CD4-positive, alpha-beta T cell (primary cell): ENCODE measurements at regions not wholly inside any gene's neighbourhood (a gene's known extent, or its start where the extent isn't known, plus 50 kb on each side); places are given as distances from the start of the nearest gene placed in this dataset.

Experiments
- ATAC-seq: fragments of 200-7000 bp; cut with Tn5 transposase; one replicate; pipeline ENCODE4 v1.10.0; 2022; ENCODE audit warnings: mild to moderate bottlenecking; ENCODE audit not compliant: poor library complexity
- CTCF ChIA-PET: fragments of 350-600 bp; sonication (Branson Sonifier 250); formaldehyde crosslinking; loops from one replicate; lab custom pipeline; 2021; ENCODE audit warnings: antibody characterized with exemption, inconsistent platforms; lab: Charles Lee
- POLR2A ChIA-PET: fragments of 350-600 bp; sonication (Branson Sonifier 250); formaldehyde crosslinking; loops from one replicate; lab custom pipeline; 2021; ENCODE audit warnings: antibody characterized with exemption, inconsistent platforms; lab: Charles Lee
- DNase-seq, 14 experiments: peaks; one replicate each; pipeline ENCODE4 v3.0.0-alpha.2; 2013 to 2020; ENCODE audit warnings: mixed read lengths in 2 of 14
- H3K27ac ChIP-seq, 2 donors: one replicate each; pipeline versions ENCODE4 v1.5.1 to v1.7.0; 2013; ENCODE audit warnings: low read length in 2 of 2, low read depth in 1 of 2, mild to moderate bottlenecking in 1 of 2
- H3K27me3 ChIP-seq, 2 experiments: 1 replicate in 1 of 2; 2 replicates in 1 of 2; pipeline versions ENCODE4 v1.6.1 to v1.7.0; 2013; ENCODE audit warnings: low read length in 2 of 2, control low read depth in 1 of 2, mild to moderate bottlenecking in 1 of 2, moderate library complexity in 1 of 2; ENCODE audit not compliant: insufficient read depth in 2 of 2, control insufficient read depth in 1 of 2
- H3K36me3 ChIP-seq: one replicate; pipeline ENCODE4 v1.6.1; 2013; ENCODE audit warnings: low read length, control low read depth; ENCODE audit not compliant: insufficient read depth
- H3K4me1 ChIP-seq: one replicate; pipeline ENCODE4 v1.6.1; 2013; ENCODE audit warnings: low read length, control low read depth; ENCODE audit not compliant: insufficient read depth
- H3K4me3 ChIP-seq: one replicate; pipeline ENCODE4 v1.5.1; 2013; ENCODE audit warnings: mild to moderate bottlenecking, low read length, moderate library complexity
- H3K9me3 ChIP-seq, 2 experiments: 1 replicate in 1 of 2; 2 replicates in 1 of 2; pipeline versions ENCODE4 v1.6.1 to v1.7.0; 2013; ENCODE audit warnings: low read length in 2 of 2, mild to moderate bottlenecking in 2 of 2, control low read depth in 1 of 2, moderate library complexity in 1 of 2; ENCODE audit not compliant: control insufficient read depth in 1 of 2, insufficient read depth in 1 of 2
- H3K27ac Mint-ChIP-seq: one replicate; pipeline ENCODE4 v1.8.0; 2020; ENCODE audit warnings: mixed read lengths
- H3K27me3 Mint-ChIP-seq: one replicate; pipeline ENCODE4 v1.8.0; 2021; ENCODE audit warnings: mixed read lengths
- H3K36me3 Mint-ChIP-seq: one replicate; pipeline ENCODE4 v1.8.0; 2021; ENCODE audit warnings: low read depth, mixed read lengths
- H3K4me1 Mint-ChIP-seq: one replicate; pipeline ENCODE4 v1.8.0; 2021; ENCODE audit warnings: low read depth, mixed read lengths
- H3K4me3 Mint-ChIP-seq: one replicate; pipeline ENCODE4 v1.8.0; 2020; ENCODE audit warnings: mild to moderate bottlenecking, mixed read lengths
- H3K9me3 Mint-ChIP-seq: one replicate; pipeline ENCODE4 v1.8.0; 2020; ENCODE audit warnings: mixed read lengths
- intact Hi-C, 2 experiments: fragments of 100-400 bp; cut with DNase I in 1 of 2; cut with micrococcal nuclease in 1 of 2; formaldehyde crosslinking; loops; one replicate each; pipeline versions ENCODE4 v1.15.1 to v1.9.0; 2023 to 2025; cut with DNase I, micrococcal nuclease
- TF ChIP-seq, protein P1 (sequence below): fragments of 200-600 bp; IDR thresholded peaks from one replicate; pipeline ENCODE4 v1.8.0; 2022; ENCODE audit warnings: antibody characterized with exemption, mild to moderate bottlenecking

DNA sequence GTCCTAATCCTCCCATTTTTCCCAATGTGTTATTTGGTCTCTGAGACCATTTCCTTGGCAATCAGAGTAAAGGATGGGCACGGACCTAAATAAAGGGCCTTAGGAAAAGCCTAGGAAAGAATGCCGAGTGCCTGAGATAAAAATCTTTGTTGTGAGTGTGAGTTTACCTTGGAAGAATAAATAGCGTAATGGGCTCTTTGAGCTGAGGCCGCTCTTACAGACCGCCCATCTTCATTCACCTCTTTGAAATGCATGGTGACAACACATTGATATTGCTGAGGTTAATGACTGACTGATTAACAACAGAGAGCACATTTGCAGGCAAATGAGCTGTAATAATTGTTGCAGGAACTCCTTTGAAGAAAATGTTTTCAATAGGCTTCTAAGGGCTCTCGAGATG lies 1967.1 kb upstream of the WWC1 start:
- ChIA-PET POLR2A (no interaction called here), CTCF (no interaction called here)
- Mint-ChIP-seq H3K4me1 (no peaks in the 10 kb centered on the region), H3K27ac (no peak overlapping the region), H3K36me3 (no peaks in the 10 kb centered on the region), H3K27me3 (no peaks in the 10 kb centered on the region), H3K9me3 (peaks cover 2% of the 10 kb centered on the region), H3K4me3 (no peak overlapping the region)
- H3K4me3 ChIP-seq: no peak overlapping the region
- no peak for DNase-seq
- intact Hi-C loops: no loop called here
- peaks cover 4 to 6% of the 10 kb centered on the region in 2 experiments for H3K9me3 ChIP-seq
- H3K27ac ChIP-seq: no peak overlapping the region
- no peak for ATAC-seq
- TF ChIP-seq, protein P1, sequence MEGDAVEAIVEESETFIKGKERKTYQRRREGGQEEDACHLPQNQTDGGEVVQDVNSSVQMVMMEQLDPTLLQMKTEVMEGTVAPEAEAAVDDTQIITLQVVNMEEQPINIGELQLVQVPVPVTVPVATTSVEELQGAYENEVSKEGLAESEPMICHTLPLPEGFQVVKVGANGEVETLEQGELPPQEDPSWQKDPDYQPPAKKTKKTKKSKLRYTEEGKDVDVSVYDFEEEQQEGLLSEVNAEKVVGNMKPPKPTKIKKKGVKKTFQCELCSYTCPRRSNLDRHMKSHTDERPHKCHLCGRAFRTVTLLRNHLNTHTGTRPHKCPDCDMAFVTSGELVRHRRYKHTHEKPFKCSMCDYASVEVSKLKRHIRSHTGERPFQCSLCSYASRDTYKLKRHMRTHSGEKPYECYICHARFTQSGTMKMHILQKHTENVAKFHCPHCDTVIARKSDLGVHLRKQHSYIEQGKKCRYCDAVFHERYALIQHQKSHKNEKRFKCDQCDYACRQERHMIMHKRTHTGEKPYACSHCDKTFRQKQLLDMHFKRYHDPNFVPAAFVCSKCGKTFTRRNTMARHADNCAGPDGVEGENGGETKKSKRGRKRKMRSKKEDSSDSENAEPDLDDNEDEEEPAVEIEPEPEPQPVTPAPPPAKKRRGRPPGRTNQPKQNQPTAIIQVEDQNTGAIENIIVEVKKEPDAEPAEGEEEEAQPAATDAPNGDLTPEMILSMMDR: no peak
- no peaks in the 10 kb centered on the region for H3K27me3 ChIP-seq
- no peaks in the 10 kb centered on the region for H3K4me1 ChIP-seq
- H3K36me3 ChIP-seq: no peaks in the 10 kb centered on the region

DNA sequence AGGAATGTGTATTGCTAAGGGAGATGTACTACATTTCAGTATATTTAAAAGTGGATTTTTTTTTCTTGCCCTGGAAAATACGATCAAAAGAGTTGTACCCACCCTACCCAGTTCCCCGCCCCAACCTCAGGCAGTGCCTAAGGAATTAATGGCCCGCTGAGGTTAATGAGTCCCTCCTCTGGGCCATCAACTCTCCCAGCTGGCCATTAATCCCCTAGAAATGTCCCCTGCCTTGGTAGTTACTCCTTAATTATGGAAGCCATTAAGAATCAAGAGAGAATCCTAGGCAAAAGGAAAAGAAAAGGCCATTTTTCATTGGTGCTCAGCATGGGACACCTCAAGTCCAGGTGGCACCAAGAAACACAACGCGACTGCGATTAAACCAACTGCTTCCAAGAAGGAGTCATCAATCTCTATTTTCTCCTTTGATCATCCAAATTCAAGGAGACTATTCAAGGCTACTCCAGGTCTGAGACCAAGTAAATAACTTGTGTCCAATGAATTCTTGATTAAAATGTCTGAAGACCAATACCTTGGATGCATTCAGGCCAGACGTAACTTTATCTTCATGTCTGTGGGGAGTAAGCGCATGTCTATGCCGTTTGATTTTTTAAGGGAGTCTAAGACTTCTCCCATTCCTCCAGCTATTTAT lies 1962.2 kb upstream of the WWC1 start:
- POLR2A ChIA-PET: no interaction called here
- Mint-ChIP-seq H3K27ac (no peak overlapping the region), H3K4me1 (no peaks in the 10 kb centered on the region), H3K27me3 (no peaks in the 10 kb centered on the region), H3K4me3 (no peak overlapping the region), H3K9me3 (peaks cover 6% of the 10 kb centered on the region), H3K36me3 (no peaks in the 10 kb centered on the region)
- H3K27ac ChIP-seq: no peak overlapping the region
- H3K4me1 ChIP-seq: no peaks in the 10 kb centered on the region
- CTCF ChIA-PET: no interaction called here
- no peak overlapping the region for H3K4me3 ChIP-seq
- DNase-seq: no peak
- ATAC-seq: no peak
- TF ChIP-seq, protein P1: no peak
- H3K27me3 ChIP-seq: no peaks in the 10 kb centered on the region
- no peaks in the 10 kb centered on the region for H3K36me3 ChIP-seq
- peaks cover 0 to 6% of the 10 kb centered on the region in 2 experiments for H3K9me3 ChIP-seq
- intact Hi-C loops: no loop called here

DNA sequence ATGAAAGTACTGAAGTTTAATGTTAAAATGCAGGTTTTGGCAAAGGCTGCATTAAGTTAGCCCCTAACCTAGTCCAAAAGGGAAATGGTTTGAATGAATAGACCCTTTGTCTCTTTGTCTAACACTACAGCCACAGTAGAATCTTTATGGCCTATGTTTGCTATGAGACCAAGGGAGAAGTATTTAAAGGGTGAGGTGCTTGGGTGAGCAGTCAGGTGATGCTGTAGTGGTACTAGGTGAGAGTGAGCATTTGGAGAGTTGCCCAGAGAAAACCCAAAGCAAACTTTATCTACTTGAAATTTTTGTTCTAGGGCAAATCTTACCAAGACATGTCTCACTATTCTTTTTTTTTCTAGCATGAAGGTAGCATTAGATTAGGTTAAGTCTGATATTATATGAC lies 1961.4 kb upstream of the WWC1 start:
- H3K27ac ChIP-seq: no peak overlapping the region
- H3K4me1 ChIP-seq: no peaks in the 10 kb centered on the region
- TF ChIP-seq, protein P1: no peak
- no peak for DNase-seq
- Mint-ChIP-seq H3K36me3 (no peaks in the 10 kb centered on the region), H3K9me3 (peaks cover 9% of the 10 kb centered on the region), H3K4me1 (no peaks in the 10 kb centered on the region), H3K27ac (no peak overlapping the region), H3K4me3 (no peak overlapping the region), H3K27me3 (no peaks in the 10 kb centered on the region)
- H3K9me3 ChIP-seq: peaks cover 0 to 6% of the 10 kb centered on the region in 2 experiments
- no peak overlapping the region for H3K4me3 ChIP-seq
- ATAC-seq: no peak
- H3K36me3 ChIP-seq: no peaks in the 10 kb centered on the region
- ChIA-PET POLR2A (no interaction called here), CTCF (no interaction called here)
- no peaks in the 10 kb centered on the region for H3K27me3 ChIP-seq
- intact Hi-C loops: no loop called here
